ENCODE measurements at regions not wholly inside any gene's neighbourhood (a gene's known extent, or its start where the extent isn't known, plus 50 kb on each side); places are given as distances from the start of the nearest gene placed in this dataset.

DNA sequence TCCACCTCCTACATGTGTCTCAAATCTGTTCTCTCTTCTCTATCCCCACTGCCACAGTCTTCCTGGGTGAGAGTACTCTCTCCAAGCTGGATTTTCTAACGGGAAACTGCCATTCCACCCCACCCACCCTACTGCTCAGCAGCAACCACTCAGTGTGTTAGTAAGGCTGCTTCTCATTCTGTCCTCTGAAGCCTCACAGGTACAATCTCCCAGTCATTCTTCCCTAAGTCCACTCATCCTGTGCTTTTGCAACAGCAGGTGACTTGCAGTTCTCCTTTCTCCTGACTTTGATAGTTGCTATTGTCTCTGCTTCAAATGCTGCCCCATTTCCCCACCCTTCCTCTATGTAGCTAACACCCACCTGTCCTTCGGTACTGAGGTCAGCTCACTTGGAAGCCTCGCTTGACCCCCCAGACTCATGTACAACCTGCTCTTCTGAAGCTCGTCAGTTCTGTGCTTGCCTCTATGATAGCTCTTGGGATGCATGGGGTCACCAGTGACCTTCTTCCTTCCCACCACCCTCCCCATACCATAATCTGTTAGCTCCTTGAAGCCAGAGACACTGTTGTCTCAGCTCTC lies 188.9 kb downstream of the RRAGC start (continued):
- TF ChIP-seq, protein P1, sequence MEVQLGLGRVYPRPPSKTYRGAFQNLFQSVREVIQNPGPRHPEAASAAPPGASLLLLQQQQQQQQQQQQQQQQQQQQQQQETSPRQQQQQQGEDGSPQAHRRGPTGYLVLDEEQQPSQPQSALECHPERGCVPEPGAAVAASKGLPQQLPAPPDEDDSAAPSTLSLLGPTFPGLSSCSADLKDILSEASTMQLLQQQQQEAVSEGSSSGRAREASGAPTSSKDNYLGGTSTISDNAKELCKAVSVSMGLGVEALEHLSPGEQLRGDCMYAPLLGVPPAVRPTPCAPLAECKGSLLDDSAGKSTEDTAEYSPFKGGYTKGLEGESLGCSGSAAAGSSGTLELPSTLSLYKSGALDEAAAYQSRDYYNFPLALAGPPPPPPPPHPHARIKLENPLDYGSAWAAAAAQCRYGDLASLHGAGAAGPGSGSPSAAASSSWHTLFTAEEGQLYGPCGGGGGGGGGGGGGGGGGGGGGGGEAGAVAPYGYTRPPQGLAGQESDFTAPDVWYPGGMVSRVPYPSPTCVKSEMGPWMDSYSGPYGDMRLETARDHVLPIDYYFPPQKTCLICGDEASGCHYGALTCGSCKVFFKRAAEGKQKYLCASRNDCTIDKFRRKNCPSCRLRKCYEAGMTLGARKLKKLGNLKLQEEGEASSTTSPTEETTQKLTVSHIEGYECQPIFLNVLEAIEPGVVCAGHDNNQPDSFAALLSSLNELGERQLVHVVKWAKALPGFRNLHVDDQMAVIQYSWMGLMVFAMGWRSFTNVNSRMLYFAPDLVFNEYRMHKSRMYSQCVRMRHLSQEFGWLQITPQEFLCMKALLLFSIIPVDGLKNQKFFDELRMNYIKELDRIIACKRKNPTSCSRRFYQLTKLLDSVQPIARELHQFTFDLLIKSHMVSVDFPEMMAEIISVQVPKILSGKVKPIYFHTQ (CRISPR knock-in tag; IDR thresholded peaks at IDR 0.05): no peak
- TF ChIP-seq, protein P2, sequence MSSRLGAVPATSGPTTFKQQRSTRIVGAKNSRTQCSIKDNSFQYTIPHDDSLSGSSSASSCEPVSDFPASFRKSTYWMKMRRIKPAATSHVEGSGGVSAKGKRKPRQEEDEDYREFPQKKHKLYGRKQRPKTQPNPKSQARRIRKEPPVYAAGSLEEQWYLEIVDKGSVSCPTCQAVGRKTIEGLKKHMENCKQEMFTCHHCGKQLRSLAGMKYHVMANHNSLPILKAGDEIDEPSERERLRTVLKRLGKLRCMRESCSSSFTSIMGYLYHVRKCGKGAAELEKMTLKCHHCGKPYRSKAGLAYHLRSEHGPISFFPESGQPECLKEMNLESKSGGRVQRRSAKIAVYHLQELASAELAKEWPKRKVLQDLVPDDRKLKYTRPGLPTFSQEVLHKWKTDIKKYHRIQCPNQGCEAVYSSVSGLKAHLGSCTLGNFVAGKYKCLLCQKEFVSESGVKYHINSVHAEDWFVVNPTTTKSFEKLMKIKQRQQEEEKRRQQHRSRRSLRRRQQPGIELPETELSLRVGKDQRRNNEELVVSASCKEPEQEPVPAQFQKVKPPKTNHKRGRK (CRISPR knock-in tag; IDR thresholded peaks at IDR 0.05; ENCODE audit: borderline replicate concordance): no peak
- TF ChIP-seq, protein P3, sequence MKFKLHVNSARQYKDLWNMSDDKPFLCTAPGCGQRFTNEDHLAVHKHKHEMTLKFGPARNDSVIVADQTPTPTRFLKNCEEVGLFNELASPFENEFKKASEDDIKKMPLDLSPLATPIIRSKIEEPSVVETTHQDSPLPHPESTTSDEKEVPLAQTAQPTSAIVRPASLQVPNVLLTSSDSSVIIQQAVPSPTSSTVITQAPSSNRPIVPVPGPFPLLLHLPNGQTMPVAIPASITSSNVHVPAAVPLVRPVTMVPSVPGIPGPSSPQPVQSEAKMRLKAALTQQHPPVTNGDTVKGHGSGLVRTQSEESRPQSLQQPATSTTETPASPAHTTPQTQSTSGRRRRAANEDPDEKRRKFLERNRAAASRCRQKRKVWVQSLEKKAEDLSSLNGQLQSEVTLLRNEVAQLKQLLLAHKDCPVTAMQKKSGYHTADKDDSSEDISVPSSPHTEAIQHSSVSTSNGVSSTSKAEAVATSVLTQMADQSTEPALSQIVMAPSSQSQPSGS (CRISPR knock-in tag; IDR thresholded peaks at IDR 0.05; ENCODE audit: borderline replicate concordance, low read depth): no peak
- TF ChIP-seq, protein P4, sequence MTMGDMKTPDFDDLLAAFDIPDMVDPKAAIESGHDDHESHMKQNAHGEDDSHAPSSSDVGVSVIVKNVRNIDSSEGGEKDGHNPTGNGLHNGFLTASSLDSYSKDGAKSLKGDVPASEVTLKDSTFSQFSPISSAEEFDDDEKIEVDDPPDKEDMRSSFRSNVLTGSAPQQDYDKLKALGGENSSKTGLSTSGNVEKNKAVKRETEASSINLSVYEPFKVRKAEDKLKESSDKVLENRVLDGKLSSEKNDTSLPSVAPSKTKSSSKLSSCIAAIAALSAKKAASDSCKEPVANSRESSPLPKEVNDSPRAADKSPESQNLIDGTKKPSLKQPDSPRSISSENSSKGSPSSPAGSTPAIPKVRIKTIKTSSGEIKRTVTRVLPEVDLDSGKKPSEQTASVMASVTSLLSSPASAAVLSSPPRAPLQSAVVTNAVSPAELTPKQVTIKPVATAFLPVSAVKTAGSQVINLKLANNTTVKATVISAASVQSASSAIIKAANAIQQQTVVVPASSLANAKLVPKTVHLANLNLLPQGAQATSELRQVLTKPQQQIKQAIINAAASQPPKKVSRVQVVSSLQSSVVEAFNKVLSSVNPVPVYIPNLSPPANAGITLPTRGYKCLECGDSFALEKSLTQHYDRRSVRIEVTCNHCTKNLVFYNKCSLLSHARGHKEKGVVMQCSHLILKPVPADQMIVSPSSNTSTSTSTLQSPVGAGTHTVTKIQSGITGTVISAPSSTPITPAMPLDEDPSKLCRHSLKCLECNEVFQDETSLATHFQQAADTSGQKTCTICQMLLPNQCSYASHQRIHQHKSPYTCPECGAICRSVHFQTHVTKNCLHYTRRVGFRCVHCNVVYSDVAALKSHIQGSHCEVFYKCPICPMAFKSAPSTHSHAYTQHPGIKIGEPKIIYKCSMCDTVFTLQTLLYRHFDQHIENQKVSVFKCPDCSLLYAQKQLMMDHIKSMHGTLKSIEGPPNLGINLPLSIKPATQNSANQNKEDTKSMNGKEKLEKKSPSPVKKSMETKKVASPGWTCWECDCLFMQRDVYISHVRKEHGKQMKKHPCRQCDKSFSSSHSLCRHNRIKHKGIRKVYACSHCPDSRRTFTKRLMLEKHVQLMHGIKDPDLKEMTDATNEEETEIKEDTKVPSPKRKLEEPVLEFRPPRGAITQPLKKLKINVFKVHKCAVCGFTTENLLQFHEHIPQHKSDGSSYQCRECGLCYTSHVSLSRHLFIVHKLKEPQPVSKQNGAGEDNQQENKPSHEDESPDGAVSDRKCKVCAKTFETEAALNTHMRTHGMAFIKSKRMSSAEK (CRISPR knock-in tag; IDR thresholded peaks at IDR 0.05; ENCODE audit: borderline replicate concordance): no peak
- TF ChIP-seq JAZF1 (CRISPR knock-in tag; IDR thresholded peaks at IDR 0.05) (no peak), IRF2 (CRISPR knock-in tag; IDR thresholded peaks at IDR 0.05; ENCODE audit: borderline replicate concordance, low read depth) (no peak)

DNA sequence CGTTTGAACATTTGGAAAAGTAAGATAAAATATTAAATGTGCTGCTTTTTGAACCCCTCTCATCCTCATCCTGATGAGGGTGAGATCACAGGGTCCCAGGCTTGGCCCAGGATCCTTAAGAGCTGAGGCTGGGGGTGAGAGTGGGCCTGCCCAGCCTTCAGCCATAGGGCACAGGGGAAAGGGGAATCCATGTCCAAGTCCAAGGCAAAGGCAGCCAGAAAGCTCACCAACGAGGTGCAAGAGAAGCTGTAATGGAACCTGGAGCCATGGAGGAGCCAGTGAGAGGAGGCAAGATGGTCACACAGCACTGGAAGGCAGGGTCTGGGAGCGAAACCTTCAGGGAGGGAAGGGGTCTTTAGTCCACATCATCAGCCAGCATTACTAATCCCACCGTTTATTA lies 191.9 kb downstream of the RRAGC start:
- TF ChIP-seq, protein P5, sequence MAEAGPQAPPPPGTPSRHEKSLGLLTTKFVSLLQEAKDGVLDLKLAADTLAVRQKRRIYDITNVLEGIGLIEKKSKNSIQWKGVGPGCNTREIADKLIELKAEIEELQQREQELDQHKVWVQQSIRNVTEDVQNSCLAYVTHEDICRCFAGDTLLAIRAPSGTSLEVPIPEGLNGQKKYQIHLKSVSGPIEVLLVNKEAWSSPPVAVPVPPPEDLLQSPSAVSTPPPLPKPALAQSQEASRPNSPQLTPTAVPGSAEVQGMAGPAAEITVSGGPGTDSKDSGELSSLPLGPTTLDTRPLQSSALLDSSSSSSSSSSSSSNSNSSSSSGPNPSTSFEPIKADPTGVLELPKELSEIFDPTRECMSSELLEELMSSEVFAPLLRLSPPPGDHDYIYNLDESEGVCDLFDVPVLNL (CRISPR knock-in tag; IDR thresholded peaks at IDR 0.05; ENCODE audit: borderline replicate concordance, low read depth): no peak
- no peak for TF ChIP-seq SP1 (CRISPR knock-in tag; conservative IDR thresholded peaks at IDR 0.05)
- TF ChIP-seq KAT7 (CRISPR knock-in tag; IDR thresholded peaks at IDR 0.05; ENCODE audit: borderline replicate concordance): no peak
- no peak for TF ChIP-seq RELA (CRISPR knock-in tag; IDR thresholded peaks at IDR 0.05; ENCODE audit: borderline replicate concordance)
- no peak for TF ChIP-seq ZNF671 (CRISPR knock-in tag; IDR thresholded peaks at IDR 0.05)
- TF ChIP-seq, protein P6, sequence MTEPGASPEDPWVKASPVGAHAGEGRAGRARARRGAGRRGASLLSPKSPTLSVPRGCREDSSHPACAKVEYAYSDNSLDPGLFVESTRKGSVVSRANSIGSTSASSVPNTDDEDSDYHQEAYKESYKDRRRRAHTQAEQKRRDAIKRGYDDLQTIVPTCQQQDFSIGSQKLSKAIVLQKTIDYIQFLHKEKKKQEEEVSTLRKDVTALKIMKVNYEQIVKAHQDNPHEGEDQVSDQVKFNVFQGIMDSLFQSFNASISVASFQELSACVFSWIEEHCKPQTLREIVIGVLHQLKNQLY (CRISPR knock-in tag; IDR thresholded peaks at IDR 0.05): no peak
- TF ChIP-seq MXD4 (CRISPR knock-in tag; IDR thresholded peaks at IDR 0.05; ENCODE audit: borderline replicate concordance): no peak
- no peak for TF ChIP-seq GRHL2 (CRISPR knock-in tag; IDR thresholded peaks at IDR 0.05; ENCODE audit: insufficient replicate concordance, severe bottlenecking)
- Mint-ChIP-seq H3K36me3 (peaks cover 3% of the 10 kb centered on the region), H3K4me1 (peaks cover 3% of the 10 kb centered on the region; the same call in 1 of the 2 replicates), H3K9me3 (peaks cover 18% of the 10 kb centered on the region), H3K4me3 (no peak overlapping the region), H3K27ac (no peak overlapping the region), H3K27me3 (ENCODE audit: low read depth) (peaks cover 8% of the 10 kb centered on the region)
- ChIA-PET POLR2A (no interaction called here), CTCF (no interaction called here)
- ATAC-seq (no peak), DNase-seq (ENCODE audit: low spot score) (no peak)

Measured in WTC11 (cell line).